GM23248 (cell line): ENCODE measurements at regions not wholly inside any gene's neighbourhood (a gene's known extent, or its start where the extent isn't known, plus 50 kb on each side); places are given as distances from the start of the nearest gene placed in this dataset.

Source experiments
- EZH2 ChIP-seq: fragments of 200-600 bp; sonication (generic); IDR thresholded peaks from 2 replicates; pipeline ENCODE4 v1.6.1; 2018; ENCODE audit warnings: antibody characterized with exemption, mild to moderate bottlenecking; ENCODE audit not compliant: insufficient read depth, poor library complexity, severe bottlenecking
- EZH2phosphoT487 ChIP-seq: fragments of 200-600 bp; sonication (generic); IDR thresholded peaks from 2 replicates; pipeline ENCODE4 v1.6.1; 2018; ENCODE audit warnings: antibody characterized with exemption, moderate library complexity, mild to moderate bottlenecking, low read depth; ENCODE audit not compliant: insufficient read depth

- no peak for TF ChIP-seq EZH2
- TF ChIP-seq EZH2phosphoT487: no peak
These were observed 69.7 kb upstream of the RASA1 start for GRCh38 chr5:87198010-87198409.
